Mesenchymal stem cell (in vitro differentiated cells and primary cell): ENCODE measurements at regions not wholly inside any gene's neighbourhood (a gene's known extent, or its start where the extent isn't known, plus 50 kb on each side); places are given as distances from the start of the nearest gene placed in this dataset.

ENCODE experiments used
- DNase-seq: peaks from one replicate; pipeline ENCODE4 v3.0.0-alpha.2; 2013
- H2AFZ ChIP-seq: one replicate; pipeline ENCODE4 v1.6.1; 2013; ENCODE audit warnings: low read depth, mild to moderate bottlenecking, control low read depth, inconsistent platforms, low read length, moderate library complexity
- H2AK5ac ChIP-seq: 2 replicates; pipeline ENCODE4 v1.6.1; 2013; ENCODE audit warnings: low read length, moderate library complexity, mild to moderate bottlenecking, inconsistent platforms; ENCODE audit not compliant: severe bottlenecking
- H2BK120ac ChIP-seq: one replicate; pipeline ENCODE4 v1.6.1; 2013; ENCODE audit warnings: low read depth, mild to moderate bottlenecking, inconsistent platforms, low read length, moderate library complexity
- H2BK12ac ChIP-seq, 2 experiments: one replicate each; pipeline ENCODE4 v1.6.1; 2013; ENCODE audit warnings: inconsistent platforms in 2 of 2, low read length in 2 of 2, mild to moderate bottlenecking in 2 of 2, moderate library complexity in 2 of 2, control low read depth in 1 of 2
- H2BK15ac ChIP-seq: one replicate; pipeline ENCODE4 v1.6.1; 2013; ENCODE audit warnings: mild to moderate bottlenecking, low read depth, inconsistent platforms; ENCODE audit not compliant: poor library complexity, severe bottlenecking
- H2BK5ac ChIP-seq: 2 replicates; pipeline ENCODE4 v1.6.1; 2013; ENCODE audit warnings: low read depth, mild to moderate bottlenecking, low read length, control low read depth, inconsistent platforms; ENCODE audit not compliant: poor library complexity, severe bottlenecking
- H3K14ac ChIP-seq, 2 experiments: one replicate each; pipeline ENCODE4 v1.6.1; 2013; ENCODE audit warnings: inconsistent platforms in 2 of 2, low read length in 2 of 2, control low read depth in 1 of 2, mild to moderate bottlenecking in 1 of 2, moderate library complexity in 1 of 2
- H3K18ac ChIP-seq, 2 experiments: one replicate each; pipeline ENCODE4 v1.6.1; 2013; ENCODE audit warnings: inconsistent platforms in 2 of 2, low read length in 2 of 2, control low read depth in 1 of 2, low read depth in 1 of 2, mild to moderate bottlenecking in 1 of 2
- H3K23ac ChIP-seq, 2 experiments: one replicate each; pipeline ENCODE4 v1.6.1; 2013; ENCODE audit warnings: inconsistent platforms in 2 of 2, low read length in 2 of 2, mild to moderate bottlenecking in 2 of 2, moderate library complexity in 2 of 2, control low read depth in 1 of 2
- H3K27ac ChIP-seq: 2 replicates; pipeline ENCODE4 v1.5.1; 2013; ENCODE audit warnings: mild to moderate bottlenecking, moderate library complexity, low read length, control low read depth, inconsistent platforms; ENCODE audit not compliant: poor library complexity, severe bottlenecking
- H3K27me3 ChIP-seq, 2 experiments: 2 replicates each; pipeline versions ENCODE4 v1.6.1 to v1.7.0; 2013; ENCODE audit warnings: low read length in 2 of 2, mild to moderate bottlenecking in 2 of 2, moderate library complexity in 2 of 2, control low read depth in 1 of 2, inconsistent platforms in 1 of 2; ENCODE audit not compliant: control insufficient read depth in 1 of 2, insufficient read depth in 1 of 2
- H3K36me3 ChIP-seq, 2 experiments: 2 replicates each; pipeline versions ENCODE4 v1.6.1 to v1.7.0; 2013; ENCODE audit warnings: low read length in 2 of 2, control low read depth in 1 of 2, inconsistent platforms in 1 of 2, low read depth in 1 of 2, mild to moderate bottlenecking in 1 of 2; ENCODE audit not compliant: insufficient read depth in 2 of 2, control insufficient read depth in 1 of 2
- H3K4ac ChIP-seq, 2 experiments: one replicate each; pipeline ENCODE4 v1.6.1; 2013; ENCODE audit warnings: inconsistent platforms in 2 of 2, low read length in 2 of 2, mild to moderate bottlenecking in 2 of 2, moderate library complexity in 2 of 2, control low read depth in 1 of 2, low read depth in 1 of 2
- H3K4me1 ChIP-seq: 2 replicates; pipeline ENCODE4 v1.6.1; 2013; ENCODE audit warnings: low read depth, low read length, control low read depth; ENCODE audit not compliant: control insufficient read depth, insufficient read depth
- H3K4me2 ChIP-seq: 2 replicates; pipeline ENCODE4 v1.6.1; 2013; ENCODE audit warnings: low read length, mild to moderate bottlenecking, inconsistent platforms; ENCODE audit not compliant: poor library complexity, severe bottlenecking
- H3K4me3 ChIP-seq, 2 experiments: 2 replicates each; pipeline versions ENCODE4 v1.5.1 to v1.7.0; 2013; ENCODE audit warnings: low read length in 2 of 2, mild to moderate bottlenecking in 2 of 2, control low read depth in 1 of 2, low read depth in 1 of 2; ENCODE audit not compliant: insufficient read depth in 1 of 2
- H3K79me1 ChIP-seq: replicated peaks from 2 replicates; pipeline ENCODE4 v1.6.1; 2013; ENCODE audit warnings: mild to moderate bottlenecking, control low read depth, low read length, inconsistent platforms; ENCODE audit not compliant: poor library complexity, severe bottlenecking
- H3K9ac ChIP-seq: 2 replicates; pipeline ENCODE4 v1.7.0; 2013; ENCODE audit warnings: mild to moderate bottlenecking, low read length, moderate library complexity
- H3K9me3 ChIP-seq: 2 replicates; pipeline ENCODE4 v1.7.0; 2013; ENCODE audit warnings: mild to moderate bottlenecking, low read length; ENCODE audit not compliant: control insufficient read depth
- H4K8ac ChIP-seq: one replicate; pipeline ENCODE4 v1.6.1; 2013; ENCODE audit warnings: inconsistent platforms, mild to moderate bottlenecking, low read length, moderate library complexity
- H4K91ac ChIP-seq: one replicate; pipeline ENCODE4 v1.6.1; 2013; ENCODE audit warnings: mild to moderate bottlenecking, low read length, inconsistent platforms
- WGBS: methylation state at CpG from one replicate; pipeline ENCODE4 v1.1.7; 2013; ENCODE audit warnings: mixed read lengths; 5-methylcytosine and 5-hydroxymethylcytosine counted together

DNA sequence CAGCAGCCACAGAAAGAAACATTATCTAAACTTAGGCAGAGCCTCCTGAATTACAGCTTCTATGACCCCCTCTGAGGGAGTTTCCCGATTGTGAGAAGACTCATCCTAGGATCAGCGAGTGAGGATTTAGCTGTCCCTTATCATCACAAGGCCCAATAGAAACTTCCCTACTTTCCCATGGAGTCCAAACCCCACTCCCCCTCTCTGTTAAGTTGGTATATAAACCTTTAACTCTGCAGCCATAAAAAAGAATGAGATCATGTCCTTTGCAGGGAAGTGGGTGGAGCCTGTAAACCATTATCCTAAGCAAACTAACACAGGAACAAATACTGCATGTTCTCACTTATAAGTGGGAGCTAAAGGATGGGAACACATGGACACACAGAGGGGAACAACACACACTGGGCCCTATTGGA is 78.8 kb downstream of the MYL12B start:
- WGBS = 98% methylated on average over 2 of the region's 2 CpGs
- Histone ChIP-seq H2AFZ (no peak overlapping the region), H3K14ac (no peak overlapping the region)

GRCh38 chr18:3342628-3343027 is 80.7 kb downstream of the MYL12B start:
- H3K4me2 ChIP-seq = no peak overlapping the region
- no peak for DNase-seq
- no peak overlapping the region for H3K27ac ChIP-seq
- H3K36me3 ChIP-seq = no peaks in the 10 kb centered on the region
- H4K8ac ChIP-seq = no peak overlapping the region
- H3K18ac ChIP-seq = no peak overlapping the region
- H4K91ac ChIP-seq = no peak overlapping the region
- H2BK5ac ChIP-seq = no peak overlapping the region
- no peak overlapping the region for H2BK15ac ChIP-seq
- H3K14ac ChIP-seq = no peak overlapping the region
- no peak overlapping the region for H3K4ac ChIP-seq
- no peak overlapping the region for H3K4me3 ChIP-seq
- no peak overlapping the region for H2BK12ac ChIP-seq
- H2AK5ac ChIP-seq = no peak overlapping the region
- H3K9me3 ChIP-seq = no peaks in the 10 kb centered on the region
- whole genome bisulfite sequencing = 92% methylated on average over 4 of the region's 5 CpGs
- H3K27me3 ChIP-seq = no peaks in the 10 kb centered on the region
- H2BK120ac ChIP-seq = no peak overlapping the region
- H3K79me1 ChIP-seq = no peaks in the 10 kb centered on the region
- no peaks in the 10 kb centered on the region for H3K4me1 ChIP-seq
- H3K9ac ChIP-seq = no peak overlapping the region
- no peak overlapping the region for H3K23ac ChIP-seq
- no peak overlapping the region for H2AFZ ChIP-seq

More for the DNA sequence above, 78.8 kb downstream of the MYL12B start:
- Histone ChIP-seq H3K79me1 (no peaks in the 10 kb centered on the region), H3K9me3 (no peaks in the 10 kb centered on the region), H3K9ac (no peak overlapping the region), H3K4ac (no peak overlapping the region), H3K4me2 (no peak overlapping the region), H3K23ac (no peak overlapping the region), H4K8ac (no peak overlapping the region), H3K36me3 (no peaks in the 10 kb centered on the region), H2BK12ac (no peak overlapping the region), H2AK5ac (no peak overlapping the region), H2BK5ac (no peak overlapping the region), H3K4me3 (no peak overlapping the region), H4K91ac (no peak overlapping the region), H2BK120ac (no peak overlapping the region), H3K4me1 (no peaks in the 10 kb centered on the region), H3K18ac (no peak overlapping the region), H2BK15ac (no peak overlapping the region), H3K27ac (no peak overlapping the region), H3K27me3 (no peaks in the 10 kb centered on the region)
- DNase-seq = peak; percentile 75

GRCh38 chr18:3345452-3345851 is 83.5 kb downstream of the MYL12B start:
- peak overlapping the region; percentile 39 for H3K9ac ChIP-seq
- no peaks in the 10 kb centered on the region for H3K79me1 ChIP-seq
- no peaks in the 10 kb centered on the region for H3K9me3 ChIP-seq
- no peak overlapping the region for H3K23ac ChIP-seq
- H3K14ac ChIP-seq = no peak overlapping the region
- no peak overlapping the region for H2BK120ac ChIP-seq
- H2AFZ ChIP-seq = no peak overlapping the region
- no peak overlapping the region for H2BK12ac ChIP-seq
- H2AK5ac ChIP-seq = no peak overlapping the region
- H3K18ac ChIP-seq = no peak overlapping the region
- DNase-seq = no peak
- no peaks in the 10 kb centered on the region for H3K36me3 ChIP-seq
- WGBS = 89% methylated on average over 2 of the region's 2 CpGs
- no peak overlapping the region for H3K27ac ChIP-seq
- H3K4me1 ChIP-seq = no peaks in the 10 kb centered on the region
- H2BK15ac ChIP-seq = no peak overlapping the region
- H3K4ac ChIP-seq = no peak overlapping the region
- no peak overlapping the region for H4K8ac ChIP-seq
- H2BK5ac ChIP-seq = no peak overlapping the region
- no peak overlapping the region for H4K91ac ChIP-seq
- no peak overlapping the region for H3K4me2 ChIP-seq
- H3K27me3 ChIP-seq = no peaks in the 10 kb centered on the region
- H3K4me3 ChIP-seq = no peak overlapping the region

DNA sequence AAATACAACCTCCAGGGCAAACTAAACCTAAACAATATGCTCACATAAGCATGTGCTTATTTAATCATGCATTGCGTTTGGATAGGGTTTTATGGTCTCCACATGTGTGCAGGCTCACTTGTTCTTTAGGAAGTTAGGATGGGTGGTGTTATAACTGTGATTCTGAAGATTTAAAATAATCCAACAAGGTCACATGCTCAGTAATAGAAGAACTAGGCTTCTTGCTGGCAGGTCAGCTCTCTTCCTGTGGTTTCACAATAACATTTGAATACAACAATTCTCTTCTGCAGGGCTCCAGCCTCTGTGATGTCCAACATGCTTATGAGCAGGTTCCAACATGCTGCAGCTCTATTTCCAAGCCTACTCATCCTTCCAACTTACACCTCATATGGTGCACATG is 84.0 kb downstream of the MYL12B start:
- H3K36me3 ChIP-seq = no peaks in the 10 kb centered on the region
- H3K9ac ChIP-seq = no peak overlapping the region
- no peak overlapping the region for H3K4me3 ChIP-seq
- no peak overlapping the region for H2AK5ac ChIP-seq
- H3K9me3 ChIP-seq = no peaks in the 10 kb centered on the region
- H3K18ac ChIP-seq = no peak overlapping the region
- no peaks in the 10 kb centered on the region for H3K79me1 ChIP-seq
- no peak overlapping the region for H4K91ac ChIP-seq
- H3K27me3 ChIP-seq = no peaks in the 10 kb centered on the region
- H2BK120ac ChIP-seq = no peak overlapping the region
- H3K4ac ChIP-seq = no peak overlapping the region
- H3K27ac ChIP-seq = no peak overlapping the region
- WGBS = no CpG with 5 or more reads among the region's 1 CpG
- H2BK5ac ChIP-seq = no peak overlapping the region
- H3K23ac ChIP-seq = no peak overlapping the region
- no peak overlapping the region for H4K8ac ChIP-seq
- no peak overlapping the region for H3K4me2 ChIP-seq
- DNase-seq = no peak
- no peak overlapping the region for H3K14ac ChIP-seq
- H2BK15ac ChIP-seq = no peak overlapping the region
- no peak overlapping the region for H2BK12ac ChIP-seq
- no peak overlapping the region for H2AFZ ChIP-seq
- H3K4me1 ChIP-seq = peaks cover 3% of the 10 kb centered on the region
